ENCODE measurements at regions not wholly inside any gene's neighbourhood (a gene's known extent, or its start where the extent isn't known, plus 50 kb on each side); places are given as distances from the start of the nearest gene placed in this dataset.

DNA sequence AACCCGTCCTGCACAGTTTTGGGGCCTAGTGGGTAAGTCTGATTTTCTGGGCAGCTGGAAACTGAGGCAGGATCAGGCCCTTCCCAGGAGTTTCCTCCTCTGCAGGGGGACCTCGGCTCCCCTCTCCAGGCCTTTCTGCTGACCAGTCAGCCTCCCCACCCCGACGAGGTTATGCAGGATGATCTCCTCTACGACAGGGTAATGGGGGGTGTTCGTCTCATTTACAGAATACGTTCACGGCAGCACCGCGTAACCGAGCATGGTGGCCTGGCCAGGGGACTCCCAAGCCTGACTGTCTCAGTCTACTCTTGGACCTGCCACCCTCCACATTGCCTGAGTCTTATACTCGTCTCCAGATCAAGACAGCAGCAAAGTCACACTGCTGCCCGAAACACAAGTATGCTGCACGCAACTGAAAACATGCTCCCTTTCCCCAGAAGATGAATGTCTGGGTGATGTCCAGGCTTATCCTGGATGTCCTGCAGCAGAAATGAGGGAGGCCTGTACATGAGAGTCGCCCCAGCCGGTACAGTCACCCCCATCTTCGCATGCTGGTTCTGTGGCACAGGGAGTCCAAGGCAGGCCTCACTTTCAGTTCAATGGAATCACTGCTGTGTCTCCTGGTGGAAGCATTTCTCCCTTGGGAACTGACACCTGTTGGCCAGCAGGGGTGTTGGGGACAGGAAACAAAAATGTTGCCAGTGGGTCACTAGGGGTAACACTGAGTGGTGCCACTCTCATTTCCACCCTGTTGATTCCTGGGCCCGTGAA lies 120.8 kb downstream of the SOX1 start:
- H2BK12ac ChIP-seq (ENCODE audit: low read depth, low read length): no peak overlapping the region

More for the DNA sequence above, 120.8 kb downstream of the SOX1 start:
- Histone ChIP-seq H3K23me2 (ENCODE audit: low read depth, low read length) (no peaks in the 10 kb centered on the region), H2BK20ac (ENCODE audit: low read length) (no peak overlapping the region), H3K27me3 (replicated peaks in 1 of 4; ENCODE audit: control insufficient read depth in 3 of 4, extremely low read depth in 1 of 4, insufficient read depth in 3 of 4, low read length in 3 of 4) (no peaks in the 10 kb centered on the region; a peak in 1 of 7 replicates), H2AK5ac (ENCODE audit: low read depth, low read length) (no peak overlapping the region), H2BK5ac (ENCODE audit: low read depth, low read length) (no peak overlapping the region), H3K4me3 (ENCODE audit: extremely low read depth in 1 of 4, insufficient read depth in 2 of 4, low read depth in 3 of 4, low read length in 4 of 4) (no peak overlapping the region), H3K36me3 (ENCODE audit: control insufficient read depth in 2 of 4, insufficient read depth in 4 of 4, low read length in 3 of 4) (no peaks in the 10 kb centered on the region), H3K4me1 (replicated peaks in 1 of 4; ENCODE audit: control insufficient read depth in 3 of 4, insufficient read depth in 4 of 4, low read length in 3 of 4) (no peaks in the 10 kb centered on the region), H3K27ac (ENCODE audit: low read depth, low read length) (no peak overlapping the region), H4K20me1 (replicated peaks in 1 of 2; ENCODE audit: control insufficient read depth in 1 of 2, insufficient read depth in 2 of 2, low read length in 2 of 2) (no peaks in the 10 kb centered on the region), H4K5ac (ENCODE audit: insufficient read length, low read depth, low read length) (no peak overlapping the region), H3K9me3 (ENCODE audit: insufficient read depth in 2 of 2, low read depth in 1 of 2, low read length in 1 of 2) (0 out of 4 replicates have a peak, but pooled peaks cover 0 to 7% of the 10 kb centered on the region in 2 experiments), H3K4me2 (ENCODE audit: insufficient read depth in 1 of 2, low read depth in 2 of 2, low read length in 2 of 2) (no peak overlapping the region), H3K79me2 (ENCODE audit: control insufficient read depth in 1 of 2, insufficient read depth in 2 of 2, low read length in 2 of 2) (no peaks in the 10 kb centered on the region), H4K91ac (replicated peaks; ENCODE audit: insufficient read length, low read length) (no peak overlapping the region), H3K23ac (ENCODE audit: insufficient read length) (no peak overlapping the region), H3K79me1 (ENCODE audit: low read depth, low read length) (no peaks in the 10 kb centered on the region), H2BK15ac (ENCODE audit: low read length) (no peak overlapping the region), H3K9ac (replicated peaks in 1 of 4; ENCODE audit: extremely low read depth in 1 of 4, low read depth in 3 of 4, low read length in 3 of 4) (no peak overlapping the region), H3K18ac (ENCODE audit: extremely low read depth, low read length) (peak overlapping the region; percentile 60; the same call in 1 of the 2 replicates), H2BK120ac (replicated peaks; ENCODE audit: low read depth, low read length) (no peak overlapping the region), H3K56ac (replicated peaks; ENCODE audit: insufficient read length, low read depth, low read length) (no peak overlapping the region), H4K8ac (ENCODE audit: extremely low read depth, insufficient read depth, low read length) (no peak overlapping the region), H3K4ac (replicated peaks; ENCODE audit: insufficient read length, low read depth, low read length) (no peak overlapping the region), H2AFZ (ENCODE audit: low read length) (no peak overlapping the region), H3K14ac (ENCODE audit: insufficient read length) (no peak overlapping the region)
- CTCF ChIA-PET (ENCODE audit: partially characterized antibody): interaction anchor here (1.6 kb wide), 1 partner anchor 20 kb away, joined by 3 read pairs; no protein-coding TSS in a partner anchor
- DNase-seq (ENCODE audit: low read depth in 1 of 2, low spot score in 2 of 2): no peak
- POLR2A ChIA-PET (ENCODE audit: partially characterized antibody): no interaction called here
- TF ChIP-seq TEAD4 (IDR thresholded peaks at IDR 0.05; ENCODE audit: low read depth, low read length) (no peak), RAD21 (IDR thresholded peaks at IDR 0.05 in 1 of 2, conservative IDR thresholded peaks at IDR 0.05 in 1 of 2; ENCODE audit: low read depth in 2 of 2, low read length in 2 of 2) (0 out of 4 replicates have a peak, but pooled peaks of 1 of the 2 experiments have one; percentile 11), GABPA (IDR thresholded peaks at IDR 0.05; ENCODE audit: borderline replicate concordance, insufficient read depth, low read length) (no peak), SIRT6 (IDR thresholded peaks at IDR 0.05; ENCODE audit: low read length) (no peak), BRCA1 (IDR thresholded peaks at IDR 0.05; ENCODE audit: low read depth, low read length) (no peak)
- TF ChIP-seq, protein P1, sequence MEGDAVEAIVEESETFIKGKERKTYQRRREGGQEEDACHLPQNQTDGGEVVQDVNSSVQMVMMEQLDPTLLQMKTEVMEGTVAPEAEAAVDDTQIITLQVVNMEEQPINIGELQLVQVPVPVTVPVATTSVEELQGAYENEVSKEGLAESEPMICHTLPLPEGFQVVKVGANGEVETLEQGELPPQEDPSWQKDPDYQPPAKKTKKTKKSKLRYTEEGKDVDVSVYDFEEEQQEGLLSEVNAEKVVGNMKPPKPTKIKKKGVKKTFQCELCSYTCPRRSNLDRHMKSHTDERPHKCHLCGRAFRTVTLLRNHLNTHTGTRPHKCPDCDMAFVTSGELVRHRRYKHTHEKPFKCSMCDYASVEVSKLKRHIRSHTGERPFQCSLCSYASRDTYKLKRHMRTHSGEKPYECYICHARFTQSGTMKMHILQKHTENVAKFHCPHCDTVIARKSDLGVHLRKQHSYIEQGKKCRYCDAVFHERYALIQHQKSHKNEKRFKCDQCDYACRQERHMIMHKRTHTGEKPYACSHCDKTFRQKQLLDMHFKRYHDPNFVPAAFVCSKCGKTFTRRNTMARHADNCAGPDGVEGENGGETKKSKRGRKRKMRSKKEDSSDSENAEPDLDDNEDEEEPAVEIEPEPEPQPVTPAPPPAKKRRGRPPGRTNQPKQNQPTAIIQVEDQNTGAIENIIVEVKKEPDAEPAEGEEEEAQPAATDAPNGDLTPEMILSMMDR (IDR thresholded peaks at IDR 0.05; ENCODE audit: control extremely low read depth in 1 of 3, insufficient read depth in 1 of 3, low read depth in 1 of 3, low read length in 3 of 3): peak in 2 of 3 experiments; percentile 27 to 33; a peak in 3 of 4 replicates
- WGBS, 2 experiments (ENCODE audit: extremely low coverage in 1 of 2, insufficient coverage in 1 of 2, insufficient read length in 1 of 2, insufficient replicate concordance in 2 of 2, low coverage in 1 of 2, low lambda C conversion rate in 2 of 2, missing lambda C conversion rate in 1 of 2): 90% methylated on average over 17 of the region's 18 CpGs; no CpG with 5 or more reads in 1 of the 2 experiments
- FAIRE-seq: no peak
